ENCODE measurements at regions not wholly inside any gene's neighbourhood (a gene's known extent, or its start where the extent isn't known, plus 50 kb on each side); places are given as distances from the start of the nearest gene placed in this dataset.

GRCh38 chr14:34336501-34336900 is 125.5 kb downstream of the SPTSSA start:
- TF ChIP-seq, protein P1, sequence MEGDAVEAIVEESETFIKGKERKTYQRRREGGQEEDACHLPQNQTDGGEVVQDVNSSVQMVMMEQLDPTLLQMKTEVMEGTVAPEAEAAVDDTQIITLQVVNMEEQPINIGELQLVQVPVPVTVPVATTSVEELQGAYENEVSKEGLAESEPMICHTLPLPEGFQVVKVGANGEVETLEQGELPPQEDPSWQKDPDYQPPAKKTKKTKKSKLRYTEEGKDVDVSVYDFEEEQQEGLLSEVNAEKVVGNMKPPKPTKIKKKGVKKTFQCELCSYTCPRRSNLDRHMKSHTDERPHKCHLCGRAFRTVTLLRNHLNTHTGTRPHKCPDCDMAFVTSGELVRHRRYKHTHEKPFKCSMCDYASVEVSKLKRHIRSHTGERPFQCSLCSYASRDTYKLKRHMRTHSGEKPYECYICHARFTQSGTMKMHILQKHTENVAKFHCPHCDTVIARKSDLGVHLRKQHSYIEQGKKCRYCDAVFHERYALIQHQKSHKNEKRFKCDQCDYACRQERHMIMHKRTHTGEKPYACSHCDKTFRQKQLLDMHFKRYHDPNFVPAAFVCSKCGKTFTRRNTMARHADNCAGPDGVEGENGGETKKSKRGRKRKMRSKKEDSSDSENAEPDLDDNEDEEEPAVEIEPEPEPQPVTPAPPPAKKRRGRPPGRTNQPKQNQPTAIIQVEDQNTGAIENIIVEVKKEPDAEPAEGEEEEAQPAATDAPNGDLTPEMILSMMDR (IDR thresholded peaks at IDR 0.05; ENCODE audit: low read depth, low read length, missing control alignments), result no peak
- no peak overlapping the region for H3K4me3 ChIP-seq (ENCODE audit: low read depth, low read length)
- DNase-seq (ENCODE audit: low read depth), result no peak

- TF ChIP-seq, protein P1 (IDR thresholded peaks at IDR 0.05; ENCODE audit: low read depth, low read length, missing control alignments), result no peak
- no peak overlapping the region for H3K4me3 ChIP-seq (ENCODE audit: low read depth, low read length)
- no peak for DNase-seq (ENCODE audit: low read depth)
These were observed 126.1 kb downstream of the SPTSSA start for GRCh38 chr14:34335968-34336367.

DNA sequence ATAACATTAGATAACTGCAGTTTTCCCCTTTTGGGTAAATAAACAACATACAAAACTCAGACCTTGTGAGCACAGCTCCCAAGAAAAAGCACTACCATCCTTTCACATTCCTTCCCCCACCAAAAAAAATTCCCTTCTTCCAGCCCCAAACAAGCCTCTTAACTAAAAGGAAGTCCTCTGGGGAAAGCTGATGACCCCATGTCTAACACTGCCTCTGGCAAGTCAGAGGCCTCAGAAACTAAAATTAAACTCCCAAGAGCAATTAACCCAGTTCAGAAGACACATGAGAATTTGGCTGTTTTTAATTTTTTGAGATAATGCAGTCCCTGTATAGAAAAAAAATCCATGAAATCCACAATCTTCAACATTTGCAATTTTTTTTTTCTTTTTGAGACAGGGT is 127.7 kb downstream of the SPTSSA start:
- TF ChIP-seq, protein P1 (IDR thresholded peaks at IDR 0.05; ENCODE audit: low read depth, low read length, missing control alignments), result no peak
- H3K4me3 ChIP-seq (ENCODE audit: low read depth, low read length), result no peak overlapping the region
- no peak for DNase-seq (ENCODE audit: low read depth)

- DNase-seq (ENCODE audit: low read depth), result peak; percentile 79
- no peak overlapping the region for H3K4me3 ChIP-seq (ENCODE audit: low read depth, low read length)
- TF ChIP-seq, protein P1 (IDR thresholded peaks at IDR 0.05; ENCODE audit: low read depth, low read length, missing control alignments), result peak; percentile 80
These were observed 130.1 kb downstream of the SPTSSA start for GRCh38 chr14:34331728-34332623.

DNA sequence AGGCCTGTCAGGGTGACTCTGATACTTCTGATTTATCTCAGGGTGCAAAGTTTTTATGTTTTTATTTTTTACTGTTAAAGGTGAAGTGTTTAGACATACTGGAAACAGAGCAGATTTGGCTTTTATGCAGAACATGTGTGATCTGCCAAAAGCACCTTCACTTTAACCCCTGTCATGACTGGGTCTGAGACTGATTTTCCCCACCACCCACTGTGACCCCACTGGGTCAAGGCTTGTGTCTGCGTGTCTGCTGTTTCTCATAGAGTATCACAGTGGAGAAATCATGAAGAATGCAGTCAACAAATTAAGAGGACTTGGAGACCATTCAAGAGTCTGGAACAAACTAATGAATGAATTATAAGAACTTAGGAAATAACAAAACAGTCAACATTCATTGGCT is 131.2 kb downstream of the SPTSSA start:
- DNase-seq (ENCODE audit: low read depth), result no peak
- TF ChIP-seq, protein P1 (IDR thresholded peaks at IDR 0.05; ENCODE audit: low read depth, low read length, missing control alignments), result no peak
- no peak overlapping the region for H3K4me3 ChIP-seq (ENCODE audit: low read depth, low read length)

GRCh38 chr14:34329301-34329700 is 132.7 kb downstream of the SPTSSA start:
- DNase-seq (ENCODE audit: low read depth), result no peak
- TF ChIP-seq, protein P1 (IDR thresholded peaks at IDR 0.05; ENCODE audit: low read depth, low read length, missing control alignments), result no peak
- no peak overlapping the region for H3K4me3 ChIP-seq (ENCODE audit: low read depth, low read length)

- H3K4me3 ChIP-seq (ENCODE audit: low read depth, low read length), result no peak overlapping the region
- TF ChIP-seq, protein P1 (IDR thresholded peaks at IDR 0.05; ENCODE audit: low read depth, low read length, missing control alignments), result no peak
- DNase-seq (ENCODE audit: low read depth), result no peak
These were observed 133.9 kb downstream of the SPTSSA start for GRCh38 chr14:34328178-34328577.

All from GM12864 (cell line).